ENCODE measurements at regions not wholly inside any gene's neighbourhood (a gene's known extent, or its start where the extent isn't known, plus 50 kb on each side); places are given as distances from the start of the nearest gene placed in this dataset.

DNA sequence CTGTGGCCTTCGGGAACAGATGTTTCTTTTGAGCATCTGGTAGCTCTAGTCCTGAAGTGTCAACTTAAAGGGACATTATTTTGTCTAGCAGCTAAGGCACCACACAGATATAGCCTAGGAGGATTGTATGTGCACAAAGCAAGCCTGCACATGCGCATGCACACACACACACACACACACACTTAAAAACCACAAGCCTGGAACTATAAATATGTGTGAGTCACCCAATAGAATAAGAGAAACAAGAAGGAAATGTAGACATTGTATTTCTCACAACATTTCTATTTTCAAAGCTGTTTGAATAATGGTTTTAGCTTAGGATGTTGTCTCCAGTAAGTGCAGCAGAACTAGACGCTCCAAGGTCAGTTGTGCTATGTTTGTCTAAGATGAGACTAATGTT lies 516.5 kb downstream of the SUCLA2 start:
- TF ChIP-seq EZH2 (IDR thresholded peaks at IDR 0.05; ENCODE audit: insufficient read depth, poor library complexity, severe bottlenecking) (no peak), EZH2phosphoT487 (IDR thresholded peaks at IDR 0.05; ENCODE audit: insufficient read depth, low read depth) (no peak)
